H9 (cell line): ENCODE measurements at regions not wholly inside any gene's neighbourhood (a gene's known extent, or its start where the extent isn't known, plus 50 kb on each side); places are given as distances from the start of the nearest gene placed in this dataset.

ENCODE experiments used
- DNase-seq: peaks from one replicate; pipeline ENCODE4 v3.0.0-alpha.2; 2017
- H2AFZ ChIP-seq: one replicate; pipeline ENCODE4 v1.6.1; 2013; ENCODE audit warnings: mild to moderate bottlenecking, low read length, control low read depth, moderate library complexity
- H2AK5ac ChIP-seq: 2 replicates; pipeline ENCODE4 v1.6.1; 2013; ENCODE audit warnings: low read length, control low read depth, mixed read lengths; ENCODE audit not compliant: insufficient read length
- H2BK120ac ChIP-seq: one replicate; pipeline ENCODE4 v1.6.1; 2013; ENCODE audit warnings: low read depth, mild to moderate bottlenecking, low read length, control low read depth, inconsistent platforms; ENCODE audit not compliant: poor library complexity, severe bottlenecking
- H2BK12ac ChIP-seq: 2 replicates; pipeline ENCODE4 v1.6.1; 2013; ENCODE audit warnings: low read length, control low read depth, mixed read lengths, low read depth; ENCODE audit not compliant: insufficient read length
- H2BK15ac ChIP-seq: 2 replicates; pipeline ENCODE4 v1.6.1; 2013; ENCODE audit warnings: low read depth, low read length, control low read depth
- H2BK20ac ChIP-seq: one replicate; pipeline ENCODE4 v1.6.1; 2013; ENCODE audit warnings: low read depth, mild to moderate bottlenecking, low read length, control low read depth, inconsistent platforms; ENCODE audit not compliant: poor library complexity, severe bottlenecking
- H2BK5ac ChIP-seq: 2 replicates; pipeline ENCODE4 v1.6.1; 2013; ENCODE audit warnings: low read length, control low read depth, mixed read lengths; ENCODE audit not compliant: insufficient read length
- H3K14ac ChIP-seq: 2 replicates; pipeline ENCODE4 v1.6.1; 2013; ENCODE audit warnings: low read length, control low read depth; ENCODE audit not compliant: insufficient read depth
- H3K18ac ChIP-seq: 2 replicates; pipeline ENCODE4 v1.6.1; 2013; ENCODE audit warnings: low read depth, mild to moderate bottlenecking, mixed read lengths, low read length, control low read depth; ENCODE audit not compliant: insufficient read length
- H3K23ac ChIP-seq: 2 replicates; pipeline ENCODE4 v1.6.1; 2013; ENCODE audit warnings: low read length, control low read depth, mixed read lengths, low read depth; ENCODE audit not compliant: insufficient read length
- H3K23me2 ChIP-seq: 2 replicates; pipeline ENCODE4 v1.6.1; 2013; ENCODE audit warnings: low read depth, mild to moderate bottlenecking, mixed read lengths, low read length, control low read depth; ENCODE audit not compliant: insufficient read length, poor library complexity, severe bottlenecking
- H3K27ac ChIP-seq: 2 replicates; pipeline ENCODE4 v1.5.1; 2013; ENCODE audit warnings: low read length, control low read depth, mixed read lengths, low read depth; ENCODE audit not compliant: insufficient read length
- H3K27me3 ChIP-seq: 2 replicates; pipeline ENCODE4 v1.6.1; 2013; ENCODE audit warnings: low read length, control low read depth, inconsistent platforms; ENCODE audit not compliant: insufficient read depth
- H3K4ac ChIP-seq: 2 replicates; pipeline ENCODE4 v1.6.1; 2013; ENCODE audit warnings: low read depth, mild to moderate bottlenecking, control low read depth, inconsistent platforms, low read length, moderate library complexity
- H3K4me1 ChIP-seq: 2 replicates; pipeline ENCODE4 v1.6.1; 2013; ENCODE audit warnings: low read length, control low read depth, inconsistent platforms; ENCODE audit not compliant: insufficient read depth
- H3K4me2 ChIP-seq: 2 replicates; pipeline ENCODE4 v1.6.1; 2013; ENCODE audit warnings: low read length, control low read depth, mixed read lengths; ENCODE audit not compliant: insufficient read length, insufficient read depth
- H3K56ac ChIP-seq: 2 replicates; pipeline ENCODE4 v1.6.1; 2013; ENCODE audit warnings: low read depth, mild to moderate bottlenecking, mixed read lengths, low read length, control low read depth; ENCODE audit not compliant: insufficient read length
- H3K79me1 ChIP-seq: 2 replicates; pipeline ENCODE4 v1.6.1; 2013; ENCODE audit warnings: low read depth, mild to moderate bottlenecking, moderate library complexity, low read length, control low read depth, inconsistent platforms; ENCODE audit not compliant: insufficient read depth, poor library complexity, severe bottlenecking
- H3K79me2 ChIP-seq: 2 replicates; pipeline ENCODE4 v1.6.1; 2013; ENCODE audit warnings: low read length, control low read depth, inconsistent platforms; ENCODE audit not compliant: insufficient read depth
- H3K9ac ChIP-seq: 2 replicates; pipeline ENCODE4 v1.6.1; 2013; ENCODE audit warnings: low read length, control low read depth, mixed read lengths; ENCODE audit not compliant: insufficient read length; ENCODE audit errors: extremely low read depth
- H3K9me3 ChIP-seq: one replicate; pipeline ENCODE4 v1.6.1; 2013; ENCODE audit warnings: low read depth, low read length, inconsistent platforms; ENCODE audit not compliant: control insufficient read depth
- H3T11ph ChIP-seq: one replicate; pipeline ENCODE4 v1.6.1; 2013; ENCODE audit warnings: mild to moderate bottlenecking, low read length, control low read depth, inconsistent platforms
- H4K20me1 ChIP-seq: one replicate; pipeline ENCODE4 v1.6.1; 2013; ENCODE audit not compliant: control insufficient read depth, insufficient read length, insufficient read depth
- H4K5ac ChIP-seq: 2 replicates; pipeline ENCODE4 v1.6.1; 2013; ENCODE audit warnings: low read depth, mild to moderate bottlenecking, mixed read lengths, low read length, control low read depth; ENCODE audit not compliant: insufficient read length
- H4K8ac ChIP-seq: replicated peaks from 2 replicates; pipeline ENCODE4 v1.6.1; 2013; ENCODE audit warnings: low read length, control low read depth, mixed read lengths, low read depth; ENCODE audit not compliant: insufficient read length
- H4K91ac ChIP-seq: 2 replicates; pipeline ENCODE4 v1.6.1; 2013; ENCODE audit warnings: low read depth, mild to moderate bottlenecking, moderate library complexity, mixed read lengths, low read length, control low read depth; ENCODE audit not compliant: insufficient read length
- H3K27ac Mint-ChIP-seq, 3 experiments: 2 replicates in 2 of 3; 3 replicates in 1 of 3; pipeline ENCODE4 v1.8.0; 2020 to 2021; ENCODE audit warnings: mixed read lengths in 3 of 3, mild to moderate bottlenecking in 1 of 3, moderate library complexity in 1 of 3
- H3K27me3 Mint-ChIP-seq: 2 replicates; pipeline ENCODE4 v1.8.0; 2021; ENCODE audit warnings: low read depth, mild to moderate bottlenecking, moderate library complexity, mixed read lengths
- H3K36me3 Mint-ChIP-seq, 3 experiments: 2 replicates in 2 of 3; 3 replicates in 1 of 3; pipeline ENCODE4 v1.8.0; 2020 to 2021; ENCODE audit warnings: low read depth in 3 of 3, mixed read lengths in 3 of 3; ENCODE audit not compliant: insufficient read depth in 1 of 3
- H3K4me1 Mint-ChIP-seq, 2 experiments: 2 replicates each; pipeline ENCODE4 v1.8.0; 2020; ENCODE audit warnings: mixed read lengths in 2 of 2
- H3K4me3 Mint-ChIP-seq, 2 experiments: 2 replicates in 1 of 2; 3 replicates in 1 of 2; pipeline ENCODE4 v1.8.0; 2020 to 2021; ENCODE audit warnings: mild to moderate bottlenecking in 2 of 2, mixed read lengths in 2 of 2, moderate library complexity in 1 of 2
- H3K9me3 Mint-ChIP-seq, 2 experiments: 2 replicates in 1 of 2; 3 replicates in 1 of 2; pipeline ENCODE4 v1.8.0; 2020; ENCODE audit warnings: mild to moderate bottlenecking in 2 of 2, mixed read lengths in 2 of 2, moderate library complexity in 1 of 2
- WGBS: extraction: QIAGEN DNeasy Blood & Tissue Kit; methylation state at CpG from one replicate; pipeline ENCODE4 v1.1.7; 2013; ENCODE audit warnings: missing lambda C conversion rate, low lambda C conversion rate, mixed read lengths; ENCODE audit not compliant: insufficient read length; ENCODE audit errors: extremely low coverage; 5-methylcytosine and 5-hydroxymethylcytosine counted together
- TF ChIP-seq, protein P1 (sequence below): fragments of 200-600 bp; sonication (generic); conservative IDR thresholded peaks from 3 replicates; pipeline ENCODE4 v1.8.0; 2021; ENCODE audit warnings: antibody characterized with exemption, mild to moderate bottlenecking

DNA sequence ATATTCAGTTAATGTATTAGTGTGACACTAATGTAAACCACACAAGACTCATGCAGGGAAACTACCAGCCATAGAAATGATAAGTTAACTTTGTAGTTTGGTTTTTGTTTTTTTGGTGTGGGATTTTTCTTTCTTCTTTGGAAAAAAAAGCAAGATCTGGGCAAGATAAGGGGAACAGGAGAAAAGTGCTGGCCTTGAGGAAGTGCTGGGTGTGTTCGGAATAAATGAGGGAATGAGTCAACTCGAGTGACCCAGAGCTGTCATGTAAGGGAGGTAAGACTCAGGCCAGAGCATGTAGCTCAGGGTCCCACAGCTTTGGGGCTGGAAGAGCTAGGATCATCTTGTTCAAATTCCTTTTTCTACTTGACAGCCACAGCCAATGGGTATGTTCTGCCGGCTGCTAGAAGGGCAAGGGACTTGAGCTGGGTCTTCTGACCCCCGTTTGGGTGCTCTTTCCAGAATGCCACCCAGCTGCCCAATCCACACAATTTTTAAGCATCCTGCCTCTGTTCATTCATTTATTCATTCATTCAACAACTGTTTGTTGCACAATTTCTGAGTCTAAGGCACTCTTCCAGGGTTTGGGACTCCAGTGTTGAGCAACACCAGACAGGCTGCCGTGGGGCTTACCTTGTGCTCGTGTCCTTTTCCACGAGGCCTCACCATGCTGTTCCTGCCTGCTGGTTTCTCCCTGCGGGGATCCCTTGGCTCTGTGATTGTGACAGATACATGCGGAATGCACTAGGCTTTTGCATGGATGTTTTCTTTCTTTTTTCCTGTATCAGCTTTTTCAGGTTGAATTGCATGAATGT is 54.5 kb downstream of the CLDN34 start:
- no CpG with 5 or more reads among the region's 9 CpGs for WGBS
- no peak overlapping the region for H4K91ac ChIP-seq

More for the DNA sequence above, 54.5 kb downstream of the CLDN34 start:
- Histone ChIP-seq H3K14ac (no peak overlapping the region), H3K79me1 (no peaks in the 10 kb centered on the region), H3K4ac (no peak overlapping the region), H3K27me3 (no peaks in the 10 kb centered on the region), H4K5ac (no peak overlapping the region), H2AFZ (no peak overlapping the region), H3K23me2 (no peaks in the 10 kb centered on the region), H3K56ac (no peak overlapping the region), H3K79me2 (peaks cover 2% of the 10 kb centered on the region; the same call in 1 of the 2 replicates), H2BK5ac (no peak overlapping the region), H3K9ac (no peak overlapping the region), H3K23ac (no peak overlapping the region), H3K27ac (no peak overlapping the region), H4K8ac (no peak overlapping the region), H2BK12ac (no peak overlapping the region), H3K4me2 (no peak overlapping the region), H4K20me1 (no peaks in the 10 kb centered on the region), H3T11ph (no peak overlapping the region), H3K9me3 (peaks cover 4% of the 10 kb centered on the region), H2BK120ac (no peak overlapping the region), H3K18ac (no peak overlapping the region), H2AK5ac (no peak overlapping the region), H2BK20ac (no peak overlapping the region), H3K4me1 (peaks cover 4% of the 10 kb centered on the region; the same call in 1 of the 2 replicates), H2BK15ac (no peak overlapping the region; the same call in 1 of the 2 replicates)
- no peak for DNase-seq
- H3K36me3 Mint-ChIP-seq: peaks cover 22 to 33% (median 23%) of the 10 kb centered on the region in 3 experiments
- H3K27ac Mint-ChIP-seq: peak overlapping the region in 2 of 3 experiments; percentile 3 to 34; a peak in 1 of 7 replicates
- H3K9me3 Mint-ChIP-seq: peaks cover 54 to 56% of the 10 kb centered on the region in 2 experiments
- H3K27me3 Mint-ChIP-seq: no peaks in the 10 kb centered on the region; the same call in 1 of the 2 replicates
- no peak overlapping the region for H3K4me3 Mint-ChIP-seq
- TF ChIP-seq, protein P1, sequence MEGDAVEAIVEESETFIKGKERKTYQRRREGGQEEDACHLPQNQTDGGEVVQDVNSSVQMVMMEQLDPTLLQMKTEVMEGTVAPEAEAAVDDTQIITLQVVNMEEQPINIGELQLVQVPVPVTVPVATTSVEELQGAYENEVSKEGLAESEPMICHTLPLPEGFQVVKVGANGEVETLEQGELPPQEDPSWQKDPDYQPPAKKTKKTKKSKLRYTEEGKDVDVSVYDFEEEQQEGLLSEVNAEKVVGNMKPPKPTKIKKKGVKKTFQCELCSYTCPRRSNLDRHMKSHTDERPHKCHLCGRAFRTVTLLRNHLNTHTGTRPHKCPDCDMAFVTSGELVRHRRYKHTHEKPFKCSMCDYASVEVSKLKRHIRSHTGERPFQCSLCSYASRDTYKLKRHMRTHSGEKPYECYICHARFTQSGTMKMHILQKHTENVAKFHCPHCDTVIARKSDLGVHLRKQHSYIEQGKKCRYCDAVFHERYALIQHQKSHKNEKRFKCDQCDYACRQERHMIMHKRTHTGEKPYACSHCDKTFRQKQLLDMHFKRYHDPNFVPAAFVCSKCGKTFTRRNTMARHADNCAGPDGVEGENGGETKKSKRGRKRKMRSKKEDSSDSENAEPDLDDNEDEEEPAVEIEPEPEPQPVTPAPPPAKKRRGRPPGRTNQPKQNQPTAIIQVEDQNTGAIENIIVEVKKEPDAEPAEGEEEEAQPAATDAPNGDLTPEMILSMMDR: no peak
- H3K4me1 Mint-ChIP-seq: peaks cover 29 to 39% of the 10 kb centered on the region in 2 experiments
